ENCODE measurements at regions not wholly inside any gene's neighbourhood (a gene's known extent, or its start where the extent isn't known, plus 50 kb on each side); places are given as distances from the start of the nearest gene placed in this dataset.

DNA sequence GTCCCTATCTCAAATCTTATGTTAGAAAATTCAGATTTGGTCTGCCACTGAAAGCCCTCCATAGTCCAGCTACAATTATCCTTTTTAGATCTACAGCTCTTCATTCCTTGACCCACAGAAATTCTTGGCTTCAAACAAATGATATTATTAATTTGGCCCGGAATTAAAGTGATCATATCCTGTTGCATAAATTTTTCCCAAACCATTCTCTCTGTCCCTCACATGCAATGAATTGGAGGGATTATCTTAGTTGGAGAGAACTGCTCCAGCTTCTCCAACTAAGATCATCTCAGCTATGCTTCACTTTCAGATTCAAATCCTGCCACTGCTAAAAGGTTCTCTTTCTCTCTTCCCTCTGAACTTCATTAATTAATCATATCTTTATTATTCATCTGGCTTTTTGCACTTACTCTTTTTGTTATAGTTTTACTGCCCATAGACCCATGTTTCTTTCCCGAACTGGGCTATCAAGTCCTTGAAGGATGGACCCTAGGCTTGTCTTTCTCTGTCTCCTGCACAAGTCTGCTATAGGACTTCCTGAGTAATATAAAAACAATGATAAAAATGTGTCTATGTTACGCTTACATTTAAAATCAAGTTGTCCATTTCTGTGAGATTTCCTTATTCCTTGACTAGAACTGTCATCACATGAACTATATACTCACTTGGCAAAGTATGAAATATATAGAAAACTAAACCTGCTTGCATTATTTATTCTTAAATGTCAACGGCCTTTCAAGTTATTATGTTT lies 493.9 kb upstream of the MARCKS start:
- TF ChIP-seq POLR2AphosphoS5 (IDR thresholded peaks at IDR 0.05), result no peak
- TF ChIP-seq POLR2A (IDR thresholded peaks at IDR 0.05; ENCODE audit: low read depth), result no peak
- TF ChIP-seq, protein P1, sequence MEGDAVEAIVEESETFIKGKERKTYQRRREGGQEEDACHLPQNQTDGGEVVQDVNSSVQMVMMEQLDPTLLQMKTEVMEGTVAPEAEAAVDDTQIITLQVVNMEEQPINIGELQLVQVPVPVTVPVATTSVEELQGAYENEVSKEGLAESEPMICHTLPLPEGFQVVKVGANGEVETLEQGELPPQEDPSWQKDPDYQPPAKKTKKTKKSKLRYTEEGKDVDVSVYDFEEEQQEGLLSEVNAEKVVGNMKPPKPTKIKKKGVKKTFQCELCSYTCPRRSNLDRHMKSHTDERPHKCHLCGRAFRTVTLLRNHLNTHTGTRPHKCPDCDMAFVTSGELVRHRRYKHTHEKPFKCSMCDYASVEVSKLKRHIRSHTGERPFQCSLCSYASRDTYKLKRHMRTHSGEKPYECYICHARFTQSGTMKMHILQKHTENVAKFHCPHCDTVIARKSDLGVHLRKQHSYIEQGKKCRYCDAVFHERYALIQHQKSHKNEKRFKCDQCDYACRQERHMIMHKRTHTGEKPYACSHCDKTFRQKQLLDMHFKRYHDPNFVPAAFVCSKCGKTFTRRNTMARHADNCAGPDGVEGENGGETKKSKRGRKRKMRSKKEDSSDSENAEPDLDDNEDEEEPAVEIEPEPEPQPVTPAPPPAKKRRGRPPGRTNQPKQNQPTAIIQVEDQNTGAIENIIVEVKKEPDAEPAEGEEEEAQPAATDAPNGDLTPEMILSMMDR (IDR thresholded peaks at IDR 0.05), result no peak
- TF ChIP-seq EP300 (IDR thresholded peaks at IDR 0.05), result no peak
- DNase-seq (ENCODE audit: extremely low spot score), result no peak
- Histone ChIP-seq H3K36me3 (no peaks in the 10 kb centered on the region), H3K4me3 (no peak overlapping the region), H3K4me1 (peaks cover 6 to 20% (median 9%) of the 10 kb centered on the region in 4 donors), H3K9me3 (no peaks in the 10 kb centered on the region), H3K27ac (replicated peaks in 1 of 4) (no peak overlapping the region), H3K27me3 (no peaks in the 10 kb centered on the region)
- intact Hi-C loops (cut with DNase I), result no loop called here
- WGBS, result 82% methylated on average over 4 of the region's 4 CpGs

DNA sequence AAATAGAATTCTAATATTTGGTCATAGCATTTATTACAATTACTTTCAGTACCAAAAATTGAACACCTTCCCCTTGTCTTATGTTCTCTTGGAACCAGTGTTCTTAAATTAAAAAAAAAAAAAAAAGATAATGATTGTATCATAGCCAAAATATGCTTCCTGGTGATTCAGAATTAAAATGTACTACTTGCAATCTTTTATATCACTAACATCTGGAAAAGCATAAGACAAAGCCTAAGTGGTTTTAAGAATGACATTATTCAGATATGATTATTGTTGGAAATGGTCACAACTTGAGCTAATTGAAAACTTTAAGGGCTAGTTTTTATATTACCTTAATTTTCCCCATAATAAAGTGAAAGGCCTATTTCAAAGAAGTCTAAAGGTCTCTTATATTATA lies 493.3 kb upstream of the MARCKS start:
- no peak overlapping the region for H3K27ac ChIP-seq (replicated peaks in 1 of 4)
- DNase-seq (ENCODE audit: extremely low spot score), result no peak
- intact Hi-C loops (cut with DNase I), result no loop called here

DNA sequence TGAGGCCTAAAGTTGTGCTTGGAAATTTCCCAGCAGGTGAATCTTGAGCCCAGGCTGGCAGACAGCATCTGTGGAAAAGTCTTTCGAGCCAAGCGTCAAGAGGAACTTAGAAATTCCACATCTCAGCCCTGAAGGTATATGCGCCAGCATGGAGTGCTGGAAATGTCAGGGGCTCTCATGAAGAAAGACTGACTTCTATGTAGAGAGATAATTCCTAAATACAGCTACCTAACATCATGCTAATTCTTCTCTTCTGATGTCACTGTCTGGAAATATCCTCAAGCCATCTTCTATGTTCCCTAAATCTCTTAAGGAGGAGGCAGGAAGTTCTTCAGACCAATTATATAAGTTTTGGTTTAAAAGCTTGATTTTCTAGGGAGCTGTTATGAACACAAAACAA lies 492.4 kb upstream of the MARCKS start:
- Histone ChIP-seq H3K4me3 (no peak overlapping the region), H3K4me1 (peaks cover 6 to 17% (median 9%) of the 10 kb centered on the region in 4 donors), H3K27ac (replicated peaks in 1 of 4) (no peak overlapping the region), H3K36me3 (no peaks in the 10 kb centered on the region), H3K9me3 (no peaks in the 10 kb centered on the region), H3K27me3 (no peaks in the 10 kb centered on the region)
- DNase-seq (ENCODE audit: extremely low spot score), result no peak
- 85% methylated on average over 3 of the region's 3 CpGs for WGBS
- intact Hi-C loops (cut with DNase I), result no loop called here
- TF ChIP-seq EP300 (IDR thresholded peaks at IDR 0.05) (no peak), POLR2AphosphoS5 (IDR thresholded peaks at IDR 0.05) (no peak), POLR2A (IDR thresholded peaks at IDR 0.05; ENCODE audit: low read depth) (no peak)

More for the DNA sequence above, 493.3 kb upstream of the MARCKS start:
- peaks cover 6 to 20% (median 9%) of the 10 kb centered on the region in 4 donors for H3K4me1 ChIP-seq
- no peaks in the 10 kb centered on the region for H3K36me3 ChIP-seq
- TF ChIP-seq POLR2AphosphoS5 (IDR thresholded peaks at IDR 0.05), result no peak
- TF ChIP-seq POLR2A (IDR thresholded peaks at IDR 0.05; ENCODE audit: low read depth), result no peak
- TF ChIP-seq, protein P1 (IDR thresholded peaks at IDR 0.05), result no peak
- TF ChIP-seq EP300 (IDR thresholded peaks at IDR 0.05), result no peak
- H3K27me3 ChIP-seq, result no peaks in the 10 kb centered on the region
- H3K4me3 ChIP-seq, result no peak overlapping the region
- no peaks in the 10 kb centered on the region for H3K9me3 ChIP-seq

DNA sequence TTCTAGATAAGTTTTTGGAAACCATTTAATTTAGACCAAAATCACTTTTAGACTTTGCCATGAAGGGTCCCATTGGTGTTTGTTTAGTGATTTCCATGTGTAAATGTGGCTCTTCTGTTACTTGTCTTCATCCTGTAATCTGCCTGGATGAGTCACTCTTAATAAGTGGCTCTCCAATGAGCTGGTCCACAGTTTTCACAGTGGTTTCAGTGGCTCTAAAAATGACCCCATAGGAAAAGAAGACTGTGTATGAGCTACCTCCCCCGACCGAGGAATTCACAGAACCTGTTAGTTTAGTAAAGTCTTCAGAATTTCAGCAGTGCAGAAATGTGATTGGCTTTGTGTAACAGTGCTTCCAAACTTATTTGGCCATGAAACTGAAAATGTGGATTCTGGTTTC lies 492.0 kb upstream of the MARCKS start:
- Histone ChIP-seq H3K4me3 (no peak overlapping the region), H3K36me3 (no peaks in the 10 kb centered on the region), H3K27me3 (no peaks in the 10 kb centered on the region), H3K9me3 (no peaks in the 10 kb centered on the region), H3K4me1 (peaks cover 5 to 14% (median 8%) of the 10 kb centered on the region in 4 donors), H3K27ac (replicated peaks in 1 of 4) (no peak overlapping the region)
- TF ChIP-seq, protein P1 (IDR thresholded peaks at IDR 0.05), result no peak
- TF ChIP-seq POLR2A (IDR thresholded peaks at IDR 0.05; ENCODE audit: low read depth) (no peak), POLR2AphosphoS5 (IDR thresholded peaks at IDR 0.05) (no peak), EP300 (IDR thresholded peaks at IDR 0.05) (no peak)
- intact Hi-C loops (cut with DNase I), result no loop called here
- DNase-seq (ENCODE audit: extremely low spot score), result no peak
- 100% methylated on average over 2 of the region's 2 CpGs for WGBS

DNA sequence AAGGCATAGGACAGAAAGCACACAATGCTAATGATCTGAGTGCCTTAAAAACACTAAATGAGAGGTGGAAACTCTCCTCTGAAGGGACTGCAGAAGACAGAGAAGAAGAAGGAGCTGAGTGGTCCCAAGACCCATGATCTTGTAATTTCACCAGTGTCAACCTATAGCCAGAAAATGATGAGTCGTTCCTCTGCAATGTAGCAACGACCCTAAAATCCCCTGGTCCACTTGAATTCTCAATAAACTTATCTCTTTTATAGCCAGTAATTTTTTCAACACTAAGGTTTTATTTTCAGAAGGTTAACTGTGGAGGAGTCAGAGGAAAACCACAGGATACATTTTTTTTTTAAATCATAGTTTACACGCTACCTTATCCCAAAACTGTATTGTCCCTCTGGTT lies 490.6 kb upstream of the MARCKS start:
- H3K9me3 ChIP-seq, result no peaks in the 10 kb centered on the region
- TF ChIP-seq POLR2A (IDR thresholded peaks at IDR 0.05; ENCODE audit: low read depth), result no peak
- TF ChIP-seq, protein P1 (IDR thresholded peaks at IDR 0.05), result no peak
- TF ChIP-seq EP300 (IDR thresholded peaks at IDR 0.05), result no peak
- TF ChIP-seq POLR2AphosphoS5 (IDR thresholded peaks at IDR 0.05), result no peak
- H3K36me3 ChIP-seq, result no peaks in the 10 kb centered on the region
- DNase-seq (ENCODE audit: extremely low spot score), result no peak
- no peaks in the 10 kb centered on the region for H3K27me3 ChIP-seq
- H3K4me1 ChIP-seq, result peaks cover 3 to 14% (median 8%) of the 10 kb centered on the region in 4 donors
- H3K27ac ChIP-seq (replicated peaks in 1 of 4), result no peak overlapping the region
- WGBS, result 88% methylated on average over 3 of the region's 3 CpGs
- intact Hi-C loops (cut with DNase I), result no loop called here
- H3K4me3 ChIP-seq, result no peak overlapping the region
